DND-41 (cell line): ENCODE measurements at regions not wholly inside any gene's neighbourhood (a gene's known extent, or its start where the extent isn't known, plus 50 kb on each side); places are given as distances from the start of the nearest gene placed in this dataset.

Experiments used
- CTCF ChIP-seq: IDR thresholded peaks from 2 replicates; pipeline ENCODE4 v1.5.1; 2012; ENCODE audit warnings: borderline replicate concordance, low read length, moderate library complexity, mild to moderate bottlenecking; ENCODE audit not compliant: poor library complexity, severe bottlenecking; ENCODE audit errors: extremely low read depth
- EZH2 ChIP-seq: IDR thresholded peaks from 3 replicates; pipeline ENCODE4 v1.6.1; 2012; ENCODE audit warnings: borderline replicate concordance, low read depth, mild to moderate bottlenecking, moderate library complexity, low read length, inconsistent platforms; ENCODE audit not compliant: severe bottlenecking

- no peak for TF ChIP-seq CTCF
- TF ChIP-seq EZH2, result no peak
Observed at GRCh38 chr4:56252561-56253152, 134.6 kb downstream of the AASDH start.
